Umbilical cord (tissue), 1 donor: ENCODE measurements at regions not wholly inside any gene's neighbourhood (a gene's known extent, or its start where the extent isn't known, plus 50 kb on each side); places are given as distances from the start of the nearest gene placed in this dataset.
"Not testable (repeated sequence)": the region's sequence is repeated elsewhere in the genome, so short reads cannot be mapped to it uniquely, and the experiment has no call there.

Experiments
- DNase-seq: peaks from one replicate; pipeline ENCODE4 v3.0.0-alpha.2; 2015; ENCODE audit warnings: low spot score

GRCh38 chrY:21600170-21600569 is 65.5 kb downstream of the RBMY1A1 start:
- no peak for DNase-seq

GRCh38 chrY:21601524-21601923 is 66.8 kb downstream of the RBMY1A1 start:
- no peak for DNase-seq

DNA sequence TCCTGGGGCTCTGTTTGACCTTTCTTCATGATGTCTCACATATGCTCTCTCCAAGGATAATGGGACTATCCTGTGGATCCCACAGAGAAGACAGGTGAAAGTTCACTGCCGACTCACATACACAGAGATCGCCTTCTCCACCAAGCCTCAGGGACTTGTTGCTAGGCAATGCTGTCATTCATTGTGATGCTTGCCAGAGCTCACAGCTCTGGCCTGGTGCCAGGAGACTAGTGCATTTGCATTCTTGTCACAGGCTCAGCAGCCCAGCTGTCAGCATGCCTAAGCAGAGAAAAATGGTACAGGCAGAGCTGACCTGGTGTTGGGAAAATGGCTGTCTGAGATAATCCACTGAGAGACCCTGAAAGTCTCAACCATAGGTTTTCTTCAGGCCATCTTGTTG is 67.9 kb downstream of the RBMY1A1 start:
- DNase-seq, result peak; percentile 0

DNA sequence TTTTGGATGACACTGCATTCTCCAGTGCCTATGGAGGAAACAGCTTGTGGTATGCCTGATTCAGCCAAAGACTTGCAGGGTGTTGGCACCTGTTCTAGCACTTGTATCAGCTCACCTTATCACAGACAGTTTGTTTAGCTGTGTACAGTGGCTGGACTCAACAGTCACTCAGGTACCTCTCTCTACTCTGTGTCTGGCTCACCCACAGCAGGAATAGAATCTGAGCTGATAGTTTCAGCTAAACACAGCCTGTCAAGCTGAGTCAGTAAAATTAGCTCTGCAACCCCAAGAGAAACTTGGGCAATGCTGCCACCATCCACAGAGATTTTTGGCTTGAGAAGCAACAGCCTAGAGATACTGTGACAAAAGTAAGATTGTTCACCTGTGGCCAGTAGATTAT is 101.5 kb downstream of the RBMY1A1 start:
- DNase-seq, result no peak

DNA sequence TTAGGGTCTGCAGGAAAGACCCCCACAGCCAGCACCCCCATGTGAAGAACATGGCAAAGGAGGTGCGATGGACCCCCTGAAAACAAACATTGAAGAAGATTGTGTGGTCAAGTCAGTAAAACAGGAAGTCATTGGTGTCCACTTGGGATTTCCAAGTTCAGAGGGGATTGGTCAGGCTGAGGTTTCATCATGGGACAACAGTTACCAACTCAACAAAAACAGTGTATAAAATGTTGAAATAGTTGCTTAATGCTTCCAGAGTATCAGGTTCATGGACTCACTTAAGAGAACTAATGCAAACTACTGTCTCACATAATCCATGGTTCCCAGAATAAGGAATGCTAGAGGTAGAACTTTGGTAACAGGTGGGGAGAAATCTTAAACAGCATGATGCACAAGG is 115.8 kb downstream of the RBMY1A1 start:
- no peak for DNase-seq

- DNase-seq, result not testable (repeated sequence)
Observed at GRCh38 chrY:21659057-21659456, 124.4 kb downstream of the RBMY1A1 start.

GRCh38 chrY:21679590-21679989 is 144.9 kb downstream of the RBMY1A1 start:
- not testable (repeated sequence) for DNase-seq

DNA sequence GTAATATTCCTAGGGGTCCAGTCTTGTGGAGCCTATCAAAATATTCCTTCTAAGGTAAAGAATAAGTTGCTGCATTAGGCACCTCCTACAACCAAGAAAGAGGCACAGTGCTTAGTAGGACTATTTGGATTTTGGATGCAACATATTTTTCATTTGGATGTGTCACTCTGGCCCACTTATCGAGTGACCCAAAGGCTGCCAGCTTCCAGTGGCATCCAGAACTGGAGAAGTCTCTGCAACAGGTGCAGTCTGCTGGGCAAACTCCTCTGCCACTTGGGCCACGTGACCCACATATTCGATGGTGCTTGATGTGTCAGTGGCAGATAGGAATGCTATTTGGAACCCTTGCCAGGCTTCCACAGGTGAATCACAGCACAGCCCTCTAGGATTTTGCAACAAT is 151.7 kb downstream of the RBMY1A1 start:
- DNase-seq, result not testable (repeated sequence)

DNA sequence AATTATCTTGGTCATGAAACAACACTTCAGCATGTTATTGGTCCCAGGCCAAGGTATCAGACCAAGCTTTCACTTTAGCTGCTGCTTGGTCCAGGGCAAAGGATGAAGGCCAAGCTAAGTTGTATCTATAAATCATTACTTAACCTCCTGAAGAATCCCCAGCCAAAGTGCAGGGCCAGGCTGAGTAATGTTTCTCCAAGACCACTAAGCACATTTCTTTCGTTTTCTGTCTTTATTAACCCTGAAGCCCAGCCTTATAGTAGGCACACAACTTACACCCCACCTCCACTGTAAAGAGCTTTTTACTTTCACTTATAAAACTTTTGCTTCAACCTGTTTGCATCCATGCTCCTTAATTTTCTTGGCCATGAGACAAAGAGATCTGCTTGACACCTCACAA is 167.3 kb downstream of the RBMY1A1 start:
- DNase-seq, result not testable (repeated sequence)

- not testable (repeated sequence) for DNase-seq
Observed at GRCh38 chrY:21702927-21703326, 168.2 kb downstream of the RBMY1A1 start.

- DNase-seq, result no peak
Observed at GRCh38 chrY:21705309-21705708, 170.6 kb downstream of the RBMY1A1 start.

DNA sequence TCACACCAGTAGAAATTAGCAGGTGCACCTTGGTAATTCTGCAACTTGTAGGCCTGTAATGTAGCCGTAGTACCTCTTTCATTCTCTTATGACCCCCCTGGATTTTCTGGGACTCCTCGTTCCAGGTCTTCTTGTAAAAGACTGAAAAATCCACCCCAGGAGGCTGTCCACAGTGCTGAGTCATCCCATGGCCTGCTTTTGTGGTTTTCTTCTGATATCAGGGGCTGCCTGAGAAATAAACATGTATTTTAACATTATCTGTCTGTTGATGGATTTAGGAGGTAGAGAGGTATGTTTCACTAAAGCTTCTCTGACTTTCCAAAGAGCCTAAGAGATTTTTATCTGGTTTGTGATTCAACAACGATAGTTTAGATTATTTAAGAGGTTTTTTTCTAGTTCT is 171.9 kb downstream of the RBMY1A1 start:
- DNase-seq, result not testable (repeated sequence)

DNA sequence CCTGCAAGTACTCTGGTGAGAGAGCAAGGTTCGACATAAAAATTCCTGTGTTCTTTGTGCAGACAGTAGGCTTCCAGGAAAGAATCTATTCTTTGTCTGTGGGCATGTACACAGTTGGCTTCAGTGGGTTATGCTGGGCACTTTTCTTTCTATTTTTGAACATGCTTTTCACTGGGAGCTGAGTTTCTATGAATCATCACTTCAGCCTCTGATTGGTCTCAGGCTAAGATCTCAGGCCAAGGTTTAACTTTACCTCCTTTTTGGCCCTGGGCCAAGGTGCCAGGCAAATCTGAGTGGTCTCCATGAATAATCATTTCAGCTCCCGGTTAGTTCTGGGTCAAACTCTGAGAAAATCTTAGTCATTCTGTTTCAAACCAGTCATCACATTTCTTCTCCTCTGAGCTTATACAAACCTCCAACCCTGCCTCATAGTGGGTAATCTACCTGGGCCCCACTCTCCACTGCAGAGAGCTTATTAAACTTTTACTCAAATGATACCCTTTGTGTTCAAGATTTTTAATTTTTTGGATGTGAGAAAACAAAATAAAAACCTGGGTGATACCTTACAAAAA is 158.8 kb downstream of the RBMY1D start:
- DNase-seq, result not testable (repeated sequence)

DNA sequence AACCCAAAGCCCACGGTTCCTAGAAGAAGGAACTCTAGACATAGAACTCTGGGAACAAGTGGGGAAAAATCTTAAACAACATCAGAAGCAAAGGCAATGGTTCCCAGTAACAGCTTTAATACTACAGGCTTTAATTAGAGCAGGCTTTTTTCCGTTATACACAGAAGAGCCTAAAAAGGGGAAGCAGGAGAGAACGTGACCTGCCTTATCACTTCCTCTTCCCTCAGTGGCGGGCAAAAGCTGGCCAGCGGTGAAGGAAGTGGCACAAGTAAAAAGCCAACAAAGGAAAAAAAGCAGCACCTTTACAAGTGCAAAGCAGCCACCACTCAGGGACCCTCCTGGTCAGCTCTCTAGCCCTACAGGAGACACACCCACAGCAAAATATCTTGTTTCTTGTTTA is 149.3 kb downstream of the RBMY1D start:
- not testable (repeated sequence) for DNase-seq

GRCh38 chrY:21760243-21760642 is 134.1 kb downstream of the RBMY1D start:
- DNase-seq, result not testable (repeated sequence)

- DNase-seq, result not testable (repeated sequence)
Observed at GRCh38 chrY:21767824-21768223, 126.5 kb downstream of the RBMY1D start.

DNA sequence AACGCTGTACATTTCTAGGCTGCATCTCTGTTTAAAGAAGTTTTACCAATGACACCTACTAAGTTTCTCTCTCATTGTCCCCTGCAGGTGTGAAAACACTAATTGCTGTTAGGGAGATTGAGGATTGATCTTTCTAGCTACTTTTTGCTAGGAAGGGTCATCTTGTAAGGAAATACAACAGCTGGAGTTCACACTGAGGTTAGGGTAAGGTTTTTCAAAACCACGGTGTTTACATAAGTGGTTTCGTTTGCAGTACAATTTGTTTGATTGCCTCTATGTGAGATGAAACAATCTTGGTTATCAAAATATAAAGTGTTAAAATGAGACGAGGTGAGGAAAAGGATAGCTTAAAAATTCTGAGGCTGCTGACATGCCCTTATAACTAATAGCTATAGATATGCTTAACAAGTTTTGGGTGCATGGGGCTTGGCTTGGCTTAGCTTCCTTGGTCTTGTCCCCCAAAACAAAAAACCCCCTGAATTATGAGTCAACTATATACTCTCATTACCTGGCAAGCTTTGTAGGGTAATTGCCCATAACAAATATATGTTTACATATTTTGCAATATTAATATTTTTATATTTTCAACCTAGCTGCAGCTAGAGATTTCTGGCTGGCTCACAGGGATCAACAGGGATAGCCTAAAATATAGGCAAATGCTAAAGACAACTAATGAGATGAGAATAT is 112.0 kb downstream of the RBMY1D start:
- DNase-seq, result not testable (repeated sequence)

DNA sequence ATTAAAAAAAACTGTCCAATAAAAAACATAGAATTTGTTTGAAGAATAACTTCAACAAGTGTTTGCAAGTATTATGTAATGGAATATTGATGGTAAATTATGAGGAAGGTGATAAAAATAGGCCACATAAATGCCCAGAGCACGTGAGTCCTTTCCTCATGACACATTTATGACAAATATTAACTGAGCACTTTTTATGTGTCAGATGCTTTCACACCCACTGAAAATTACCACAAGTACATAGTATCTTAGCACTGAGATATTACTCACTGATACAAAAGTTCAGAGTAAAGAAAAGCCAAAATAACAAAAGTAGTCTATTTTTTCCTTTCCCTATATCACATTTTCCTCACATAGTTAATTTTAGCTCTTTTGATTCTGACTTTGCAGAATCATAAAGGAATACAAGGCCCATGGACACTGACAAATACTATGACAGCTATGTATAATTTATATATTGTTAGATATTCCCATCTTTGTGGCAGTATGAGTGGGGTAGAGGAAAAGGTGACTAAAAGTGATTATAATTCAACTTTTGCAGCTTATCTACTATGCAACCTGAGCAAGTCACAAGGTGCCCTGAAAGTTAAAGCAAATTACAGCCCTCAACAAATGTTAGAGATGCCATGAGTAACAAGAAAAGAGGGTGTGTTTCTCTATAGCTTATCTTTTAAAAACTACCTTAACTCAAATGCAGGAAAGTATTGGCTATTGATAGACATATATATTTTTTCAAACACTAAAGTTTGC is 80.7 kb downstream of the RBMY1D start:
- DNase-seq, result no peak

- no peak for DNase-seq
Observed at GRCh38 chrY:21814491-21814890, 79.8 kb downstream of the RBMY1D start.

GRCh38 chrY:21821881-21822280 is 72.4 kb downstream of the RBMY1D start:
- no peak for DNase-seq

GRCh38 chrY:21827593-21827992 is 66.7 kb downstream of the RBMY1D start:
- DNase-seq, result no peak
